Gastrocnemius medialis (tissue), 4 donors: ENCODE measurements at regions not wholly inside any gene's neighbourhood (a gene's known extent, or its start where the extent isn't known, plus 50 kb on each side); places are given as distances from the start of the nearest gene placed in this dataset.
"Not testable (repeated sequence)": the region's sequence is repeated elsewhere in the genome, so short reads cannot be mapped to it uniquely, and the experiment has no call there.

Experiments used
- ATAC-seq, 2 donors: fragments of 150-250 bp; one replicate each; pipeline ENCODE4 v1.9.1; 2016
- DNase-seq, 2 donors: peaks; one replicate each; pipeline ENCODE4 v3.0.0-alpha.2; 2019
- H3K27ac ChIP-seq, 4 donors: fragments of 200-600 bp; sonication (generic); 1 replicate in 1 of 4; 2 replicates in 3 of 4; pipeline ENCODE4 v1.5.1; 2016 to 2018; ENCODE audit warnings: mild to moderate bottlenecking in 2 of 4, moderate library complexity in 1 of 4
- H3K27me3 ChIP-seq, 3 donors: fragments of 200-600 bp; sonication (generic) in 2 of 3; 1 replicate in 1 of 3; 2 replicates in 2 of 3; pipeline versions ENCODE4 v1.5.1 to v1.6.0; 2016 to 2019; ENCODE audit warnings: mild to moderate bottlenecking in 1 of 3, moderate library complexity in 1 of 3
- H3K36me3 ChIP-seq, 2 donors: fragments of 200-600 bp; sonication (generic) in 1 of 2; one replicate each; pipeline ENCODE4 v1.5.1; 2017 to 2018
- H3K4me1 ChIP-seq, 2 donors: fragments of 200-600 bp; sonication (generic) in 1 of 2; one replicate each; pipeline ENCODE4 v1.5.1; 2016 to 2017; ENCODE audit warnings: mild to moderate bottlenecking in 2 of 2
- H3K4me3 ChIP-seq, 4 donors: fragments of 200-600 bp; sonication (generic) in 3 of 4; 1 replicate in 1 of 4; 2 replicates in 3 of 4; pipeline ENCODE4 v1.5.1; 2016 to 2019; ENCODE audit warnings: mild to moderate bottlenecking in 2 of 4
- H3K9me3 ChIP-seq, 3 donors: fragments of 200-600 bp; sonication (generic) in 2 of 3; 1 replicate in 1 of 3; 2 replicates in 2 of 3; pipeline ENCODE4 v1.5.1; 2016 to 2019
- POLR2A ChIP-seq, 2 donors: fragments of 450-650 bp; IDR thresholded peaks; one replicate each; pipeline ENCODE4 v1.6.1; 2017; ENCODE audit warnings: antibody characterized with exemption in 2 of 2, mild to moderate bottlenecking in 2 of 2, moderate library complexity in 2 of 2
- in situ Hi-C, 4 donors: fragments of 200-750 bp; cut with MboI; loops; one replicate each; pipeline versions ENCODE4 v1.15.0 to v1.8.0; 2017; ENCODE audit warnings: low sequenced_read_pairs in 4 of 4
- intact Hi-C: fragments of 100-400 bp; cut with DNase I; formaldehyde crosslinking; loops from one replicate; pipeline ENCODE4 v1.15.1; 2023; ENCODE audit warnings: low total_unique reads
- TF ChIP-seq, protein P1 (sequence below), 5 experiments: fragments of 450-650 bp in 3 of 5; fragments of 200-600 bp in 2 of 5; sonication (generic) in 2 of 5; IDR thresholded peaks in 4 of 5; conservative IDR thresholded peaks in 1 of 5; 1 replicate in 4 of 5; 2 replicates in 1 of 5; pipeline ENCODE4 v1.5.1; 2016 to 2019; ENCODE audit warnings: antibody characterized with exemption in 5 of 5, mild to moderate bottlenecking in 3 of 5, moderate library complexity in 3 of 5

DNA sequence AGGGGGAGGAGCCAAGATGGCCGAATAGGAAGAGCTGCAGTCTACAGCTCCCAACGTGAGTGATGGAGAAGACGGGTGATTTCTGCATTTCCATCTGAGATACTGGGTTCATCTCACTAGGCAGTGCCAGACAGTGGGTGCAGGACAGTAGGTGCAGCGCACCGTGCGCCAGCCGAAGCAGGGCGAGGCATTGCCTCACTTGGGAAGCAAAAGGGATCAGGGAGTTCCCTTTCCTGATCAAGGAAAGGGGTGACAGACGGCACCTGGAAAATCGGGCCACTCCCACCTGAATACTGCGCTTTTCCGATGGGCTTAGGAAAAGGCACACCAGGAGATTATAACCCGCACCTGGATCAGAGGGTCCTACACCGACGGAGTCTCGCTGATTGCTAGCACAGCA, 121.1 kb upstream of the SESTD1 start:
- H3K27me3 ChIP-seq, DNase-seq, H3K9me3 ChIP-seq, ATAC-seq, intact Hi-C loops, H3K4me3 ChIP-seq, in situ Hi-C loops, H3K27ac ChIP-seq, H3K36me3 ChIP-seq, H3K4me1 ChIP-seq: not testable (repeated sequence)

DNA sequence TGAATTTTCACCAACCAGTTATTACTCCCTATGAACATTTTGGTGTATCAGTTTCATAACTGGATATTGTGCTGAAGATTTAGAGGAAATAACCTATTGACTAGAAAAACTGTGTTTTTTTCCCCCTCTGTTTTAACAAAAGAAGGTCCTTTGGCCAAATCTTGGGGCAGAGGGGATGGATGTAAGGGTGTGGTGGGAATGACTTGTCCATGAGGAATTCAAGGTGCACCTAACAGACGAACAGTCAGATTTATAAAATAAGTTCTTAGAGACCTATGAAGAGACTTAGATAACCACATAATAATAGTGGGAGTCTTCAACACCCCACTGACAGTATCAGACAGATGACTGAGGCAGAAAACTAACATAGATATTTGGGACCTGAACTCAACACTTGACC, 119.3 kb upstream of the SESTD1 start:
- ATAC-seq (no peak), DNase-seq (no peak)
- Histone ChIP-seq H3K27me3 (no peaks in the 10 kb centered on the region), H3K4me1 (no peaks in the 10 kb centered on the region), H3K4me3 (no peak overlapping the region), H3K9me3 (no peaks in the 10 kb centered on the region), H3K36me3 (no peaks in the 10 kb centered on the region), H3K27ac (no peak overlapping the region)
- intact Hi-C loops (no loop called here), in situ Hi-C loops (no loop called here)
- no peak for TF ChIP-seq POLR2A (IDR thresholded peaks at IDR 0.05)
- TF ChIP-seq, protein P1, sequence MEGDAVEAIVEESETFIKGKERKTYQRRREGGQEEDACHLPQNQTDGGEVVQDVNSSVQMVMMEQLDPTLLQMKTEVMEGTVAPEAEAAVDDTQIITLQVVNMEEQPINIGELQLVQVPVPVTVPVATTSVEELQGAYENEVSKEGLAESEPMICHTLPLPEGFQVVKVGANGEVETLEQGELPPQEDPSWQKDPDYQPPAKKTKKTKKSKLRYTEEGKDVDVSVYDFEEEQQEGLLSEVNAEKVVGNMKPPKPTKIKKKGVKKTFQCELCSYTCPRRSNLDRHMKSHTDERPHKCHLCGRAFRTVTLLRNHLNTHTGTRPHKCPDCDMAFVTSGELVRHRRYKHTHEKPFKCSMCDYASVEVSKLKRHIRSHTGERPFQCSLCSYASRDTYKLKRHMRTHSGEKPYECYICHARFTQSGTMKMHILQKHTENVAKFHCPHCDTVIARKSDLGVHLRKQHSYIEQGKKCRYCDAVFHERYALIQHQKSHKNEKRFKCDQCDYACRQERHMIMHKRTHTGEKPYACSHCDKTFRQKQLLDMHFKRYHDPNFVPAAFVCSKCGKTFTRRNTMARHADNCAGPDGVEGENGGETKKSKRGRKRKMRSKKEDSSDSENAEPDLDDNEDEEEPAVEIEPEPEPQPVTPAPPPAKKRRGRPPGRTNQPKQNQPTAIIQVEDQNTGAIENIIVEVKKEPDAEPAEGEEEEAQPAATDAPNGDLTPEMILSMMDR (IDR thresholded peaks at IDR 0.05 in 4 of 5, conservative IDR thresholded peaks at IDR 0.05 in 1 of 5), result no peak

DNA sequence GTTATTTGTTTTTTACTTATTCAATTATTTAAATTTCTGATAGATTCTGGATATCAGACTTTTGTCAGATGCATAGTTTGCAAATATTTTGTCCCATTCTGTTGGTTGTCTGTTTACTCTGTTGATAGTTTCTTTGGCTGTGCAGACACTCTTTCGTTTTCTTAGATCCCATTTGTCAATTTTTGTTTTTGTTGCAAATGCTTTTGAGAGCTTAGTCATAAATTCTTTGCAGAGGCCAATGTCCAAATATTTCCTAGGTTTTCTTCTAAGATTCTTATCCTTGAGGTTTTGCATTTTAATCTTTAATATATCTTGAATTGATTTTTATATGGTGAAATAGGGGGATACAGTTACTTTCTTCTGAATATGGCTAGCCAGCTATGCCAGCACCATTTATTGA, 112.7 kb upstream of the SESTD1 start:
- in situ Hi-C loops (no loop called here), intact Hi-C loops (no loop called here)
- H3K36me3 ChIP-seq, result no peaks in the 10 kb centered on the region
- no peak for TF ChIP-seq POLR2A (IDR thresholded peaks at IDR 0.05)
- TF ChIP-seq, protein P1 (IDR thresholded peaks at IDR 0.05 in 4 of 5, conservative IDR thresholded peaks at IDR 0.05 in 1 of 5), result no peak
- ATAC-seq (no peak), DNase-seq (no peak)
- H3K27me3 ChIP-seq, result no peaks in the 10 kb centered on the region
- H3K9me3 ChIP-seq, result no peaks in the 10 kb centered on the region
- H3K4me1 ChIP-seq, result no peaks in the 10 kb centered on the region
- H3K4me3 ChIP-seq, result no peak overlapping the region
- H3K27ac ChIP-seq, result no peak overlapping the region

DNA sequence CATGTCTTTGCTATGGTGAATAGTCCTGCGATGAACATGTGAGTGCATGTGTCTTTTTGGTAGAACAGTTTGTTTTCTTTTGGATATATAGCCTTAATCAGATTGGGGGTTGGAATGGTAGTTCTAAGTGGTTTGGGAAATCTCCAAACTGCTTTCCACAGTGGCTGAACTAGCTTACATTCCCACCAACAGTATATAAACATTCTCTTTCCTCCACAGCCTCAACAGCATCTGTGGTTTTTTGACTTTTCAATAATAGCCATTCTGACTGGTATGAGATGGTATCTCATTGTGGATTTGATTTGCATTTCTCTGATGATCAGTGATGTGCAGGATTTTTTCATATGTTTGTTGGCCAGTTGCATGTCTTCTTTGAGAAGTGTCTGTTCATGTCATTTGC, 112.2 kb upstream of the SESTD1 start:
- intact Hi-C loops (no loop called here), in situ Hi-C loops (no loop called here)
- H3K27me3 ChIP-seq, result no peaks in the 10 kb centered on the region
- ATAC-seq (no peak), DNase-seq (no peak)
- H3K4me3 ChIP-seq, result no peak overlapping the region
- no peak overlapping the region for H3K27ac ChIP-seq
- TF ChIP-seq, protein P1 (IDR thresholded peaks at IDR 0.05 in 4 of 5, conservative IDR thresholded peaks at IDR 0.05 in 1 of 5), result no peak
- TF ChIP-seq POLR2A (IDR thresholded peaks at IDR 0.05), result no peak
- no peaks in the 10 kb centered on the region for H3K9me3 ChIP-seq
- no peaks in the 10 kb centered on the region for H3K36me3 ChIP-seq
- H3K4me1 ChIP-seq, result no peaks in the 10 kb centered on the region

DNA sequence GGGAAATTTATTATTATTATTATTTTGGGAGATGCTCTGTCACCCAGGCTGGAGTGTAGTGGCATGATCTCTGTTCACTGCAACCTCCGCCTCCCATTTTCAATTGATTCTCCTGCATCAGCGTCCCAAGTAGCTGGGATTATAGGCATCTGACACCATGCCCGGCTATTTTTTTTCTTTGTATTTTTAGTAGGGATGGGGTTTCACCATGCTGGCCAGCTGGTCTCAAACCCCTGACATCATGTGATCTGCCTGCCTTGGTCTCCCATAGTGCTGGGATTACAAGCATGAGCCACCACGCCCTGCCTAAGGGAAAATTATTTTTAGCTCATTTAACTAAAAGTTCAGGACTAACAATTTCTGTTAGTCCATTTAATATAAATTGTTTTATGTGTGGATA, 109.2 kb upstream of the SESTD1 start:
- Histone ChIP-seq H3K4me3 (no peak overlapping the region), H3K27ac (no peak overlapping the region), H3K36me3 (no peaks in the 10 kb centered on the region), H3K27me3 (no peaks in the 10 kb centered on the region), H3K9me3 (no peaks in the 10 kb centered on the region), H3K4me1 (no peaks in the 10 kb centered on the region)
- TF ChIP-seq, protein P1 (IDR thresholded peaks at IDR 0.05 in 4 of 5, conservative IDR thresholded peaks at IDR 0.05 in 1 of 5), result no peak
- TF ChIP-seq POLR2A (IDR thresholded peaks at IDR 0.05), result no peak
- in situ Hi-C loops, result no loop called here
- ATAC-seq, result no peak
- DNase-seq, result no peak
- intact Hi-C loops, result no loop called here

DNA sequence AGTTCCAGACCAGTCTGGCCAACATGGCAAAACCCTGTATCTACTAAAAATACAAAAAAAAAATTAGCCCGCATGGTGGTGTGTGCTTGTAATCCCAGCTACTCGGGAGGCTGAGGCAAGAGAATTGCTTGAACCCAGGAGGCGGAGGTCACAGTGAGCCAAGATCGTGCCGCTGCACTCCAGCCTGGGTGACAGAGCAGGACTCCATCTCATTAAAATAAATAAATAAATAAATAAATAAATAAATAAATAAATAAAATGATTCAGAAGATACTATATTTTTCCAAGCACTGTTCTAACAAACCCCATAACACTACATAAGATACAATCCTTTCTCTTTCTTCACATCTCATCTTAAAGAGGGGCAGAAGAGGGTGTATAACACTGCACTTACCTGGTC, 100.9 kb upstream of the SESTD1 start:
- H3K27ac ChIP-seq, H3K27me3 ChIP-seq, H3K36me3 ChIP-seq, H3K9me3 ChIP-seq, in situ Hi-C loops, H3K4me3 ChIP-seq, H3K4me1 ChIP-seq, ATAC-seq, DNase-seq, intact Hi-C loops: not testable (repeated sequence)
